GM21381 (cell line): ENCODE measurements at regions not wholly inside any gene's neighbourhood (a gene's known extent, or its start where the extent isn't known, plus 50 kb on each side); places are given as distances from the start of the nearest gene placed in this dataset.
"Not testable (repeated sequence)": the region's sequence is repeated elsewhere in the genome, so short reads cannot be mapped to it uniquely, and the experiment has no call there.

ENCODE experiments used
- ATAC-seq: cut with Tn5 transposase; IDR thresholded peaks from one replicate; pipeline ENCODE4 v1.9.1; 2021; ENCODE audit warnings: mild to moderate bottlenecking, moderate library complexity; ENCODE audit not compliant: unreplicated experiment

DNA sequence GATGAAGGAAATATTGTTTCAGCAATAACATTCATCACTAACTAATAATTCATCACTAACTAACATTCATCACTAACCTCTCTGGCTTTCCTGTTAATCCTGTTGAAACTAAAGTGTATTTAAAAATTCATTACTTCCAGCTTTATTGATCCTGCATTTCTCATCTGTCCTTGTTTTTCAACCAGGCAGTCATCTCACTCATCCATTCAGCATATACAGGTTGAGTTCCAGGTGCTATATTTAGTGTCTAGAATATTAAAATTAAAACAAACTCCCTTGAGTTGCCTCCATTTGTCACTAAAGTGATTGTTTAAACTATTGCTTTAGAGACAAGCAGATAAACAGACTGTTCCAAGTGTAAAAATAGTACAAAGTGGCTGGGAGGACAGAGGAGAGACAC is 58.1 kb downstream of the ATXN7L3B start:
- no peak for ATAC-seq

DNA sequence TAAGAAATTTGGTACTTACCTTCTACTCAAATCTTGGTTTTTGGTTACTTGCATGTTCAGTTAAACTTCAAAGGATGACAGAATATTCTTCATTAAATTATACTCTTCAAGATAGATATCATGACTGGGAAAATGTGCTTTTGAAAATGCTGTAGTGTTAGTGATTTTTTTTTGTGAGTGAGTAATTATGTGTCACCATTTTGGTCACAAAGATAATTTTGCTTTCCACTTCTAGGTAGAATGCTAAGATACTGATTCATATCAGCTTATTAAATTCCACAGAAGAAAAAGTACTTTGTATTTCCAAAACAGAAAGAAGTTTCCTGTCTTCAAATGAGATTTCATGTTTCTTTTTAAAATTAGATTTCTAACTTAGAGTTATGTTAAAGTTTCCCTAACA is 61.2 kb downstream of the ATXN7L3B start:
- ATAC-seq: no peak

DNA sequence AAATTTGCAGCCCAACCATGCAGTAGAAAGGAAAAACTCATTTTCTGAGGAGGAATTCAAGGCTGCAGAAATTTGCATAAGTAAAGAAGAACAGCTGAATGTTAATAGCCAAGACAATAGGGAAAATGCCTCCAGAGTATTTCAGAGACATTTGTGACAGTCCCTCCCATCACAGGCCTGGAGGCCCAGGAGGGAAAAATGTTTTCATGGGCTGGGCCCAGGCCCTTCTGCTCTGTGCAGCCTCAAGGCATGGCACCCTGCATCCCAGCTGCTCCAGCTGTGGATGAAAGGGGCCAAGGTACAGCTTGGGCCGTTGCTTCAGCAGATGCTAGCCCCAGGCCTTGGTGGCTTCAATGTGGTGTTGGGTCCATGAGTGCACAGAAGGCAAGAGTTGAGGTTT is 62.3 kb downstream of the ATXN7L3B start:
- ATAC-seq: no peak

DNA sequence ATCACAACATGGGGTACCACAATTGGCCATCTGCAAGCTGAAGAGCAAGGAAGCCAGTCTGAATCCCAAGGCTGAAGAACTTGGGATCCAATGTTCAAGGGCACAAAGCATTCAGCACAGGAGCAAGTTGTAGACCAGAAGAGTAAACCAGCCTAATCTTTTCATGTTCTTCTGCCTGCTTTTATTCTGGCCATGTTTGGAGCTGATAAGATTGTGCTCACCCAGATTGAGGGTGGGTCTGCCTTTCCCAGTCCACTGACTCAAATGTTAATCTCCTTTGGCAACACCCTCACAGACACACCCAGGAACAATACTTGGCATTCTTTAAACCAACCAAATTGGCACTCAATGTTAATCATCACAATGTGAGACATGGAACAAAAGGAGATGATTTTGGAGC is 63.2 kb downstream of the ATXN7L3B start:
- ATAC-seq: not testable (repeated sequence)

DNA sequence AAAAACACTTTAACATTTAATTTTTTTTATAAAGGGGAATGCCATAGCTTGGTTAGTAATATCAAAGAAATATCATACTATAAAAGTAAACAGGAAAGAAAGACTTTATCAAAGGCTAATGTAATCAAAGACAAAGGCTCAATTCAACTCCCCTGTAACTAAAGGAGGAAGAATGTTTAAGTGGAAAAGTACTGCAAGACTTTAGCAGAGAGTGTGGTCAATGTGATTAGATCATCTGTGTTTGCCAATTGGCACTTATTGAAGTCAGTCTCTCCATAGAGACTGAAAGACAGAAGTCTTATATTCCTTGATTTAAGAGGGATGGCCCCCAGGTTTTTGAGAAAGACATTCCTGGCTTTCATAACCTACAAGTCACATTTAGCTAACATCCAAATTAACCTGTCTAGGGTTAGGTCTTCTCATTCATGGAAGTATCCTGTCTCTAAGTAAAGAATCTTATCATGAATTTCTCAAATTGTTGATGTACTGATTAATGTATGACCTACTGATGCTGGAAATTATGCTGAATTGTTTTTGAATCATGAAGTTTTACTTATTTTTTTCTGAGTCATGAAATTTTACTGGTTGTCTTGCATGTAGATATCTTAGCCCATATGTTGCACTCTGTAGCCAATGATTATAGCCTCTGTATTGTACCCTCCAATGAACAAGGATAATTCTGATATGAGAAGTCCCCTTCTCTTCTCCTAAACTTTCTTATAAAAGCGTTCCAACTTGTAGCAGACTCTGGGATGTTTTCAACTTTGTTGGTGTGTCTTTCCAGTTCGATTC is 65.4 kb downstream of the ATXN7L3B start:
- ATAC-seq: no peak

- no peak for ATAC-seq
Measured at GRCh38 chr12:74608231-74608775, 70.7 kb downstream of the ATXN7L3B start.

DNA sequence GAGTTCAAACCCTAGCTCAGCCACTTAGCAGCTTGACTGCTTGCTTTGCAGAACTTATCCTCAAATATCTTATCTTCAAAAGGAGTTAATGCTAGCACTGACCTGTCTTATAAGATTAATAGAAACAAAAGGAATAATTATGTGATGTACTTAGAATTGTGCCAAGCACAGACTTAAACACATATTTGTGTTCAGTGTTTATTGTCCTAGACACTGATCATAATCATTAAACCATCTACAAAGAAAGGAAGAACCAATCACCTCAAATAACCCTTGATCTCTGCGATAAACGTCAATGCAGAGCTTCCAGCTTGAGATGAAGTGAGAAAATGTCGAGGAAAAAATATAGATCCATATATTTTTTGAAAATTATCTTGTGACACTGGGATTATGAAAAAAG is 73.1 kb downstream of the ATXN7L3B start:
- no peak for ATAC-seq

GRCh38 chr12:74614426-74614825 is 76.8 kb downstream of the ATXN7L3B start:
- no peak for ATAC-seq

DNA sequence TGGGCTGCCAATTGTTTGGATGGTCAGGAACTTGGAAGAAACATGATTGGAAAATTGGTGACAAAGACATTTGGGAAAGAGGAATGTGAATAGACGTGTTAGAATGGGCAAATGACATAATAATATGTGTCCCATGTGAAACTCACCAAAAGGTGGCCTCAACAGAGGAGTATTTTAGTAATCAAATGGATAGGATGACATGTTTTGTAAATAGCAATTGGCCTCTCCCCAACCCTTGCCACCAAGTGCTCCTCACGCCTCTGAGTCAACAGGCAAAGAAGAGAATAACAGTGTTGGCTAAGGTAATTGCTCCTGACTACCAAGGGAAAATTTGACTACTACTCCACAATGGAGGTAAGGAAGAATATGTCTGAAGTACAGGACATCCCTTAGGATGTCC is 81.4 kb downstream of the ATXN7L3B start:
- ATAC-seq: no peak

DNA sequence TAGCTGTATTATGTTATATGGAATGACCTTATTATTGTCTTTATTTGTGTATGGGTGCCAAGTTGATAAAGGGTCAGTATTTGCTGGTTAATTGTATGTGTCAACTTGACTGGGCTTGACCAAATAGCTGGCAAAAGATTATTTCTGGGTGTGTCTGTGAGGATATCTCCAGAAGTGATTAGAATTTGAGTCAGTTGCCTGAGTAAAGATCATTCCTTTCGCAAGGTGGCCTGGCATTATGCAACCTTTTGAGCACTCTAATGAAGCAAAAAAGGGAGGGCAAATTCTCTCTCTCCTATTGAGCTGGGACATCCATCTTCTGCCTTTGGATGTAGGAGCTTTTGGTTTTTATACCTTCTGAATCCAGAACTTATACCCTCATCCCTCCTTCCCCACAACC is 82.2 kb downstream of the ATXN7L3B start:
- no peak for ATAC-seq

DNA sequence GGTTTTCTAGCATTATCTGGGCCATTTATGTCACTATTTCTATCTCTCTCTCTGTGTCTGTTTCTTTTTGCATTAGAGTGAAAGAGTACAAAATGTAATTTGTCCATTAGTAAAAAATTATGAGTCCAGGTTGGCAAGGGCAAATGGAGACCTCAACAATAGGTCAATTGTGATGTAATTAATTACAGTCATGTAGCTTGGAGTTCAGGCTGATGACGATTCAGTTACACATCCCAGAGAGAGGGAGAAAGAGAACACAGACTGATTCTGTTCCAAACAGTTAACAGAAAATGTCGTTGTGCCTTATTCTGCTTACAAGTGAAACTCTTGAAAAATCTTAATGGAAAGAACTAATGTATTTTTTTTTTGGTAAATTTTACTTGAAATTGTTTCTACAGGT is 83.3 kb downstream of the ATXN7L3B start:
- no peak for ATAC-seq

DNA sequence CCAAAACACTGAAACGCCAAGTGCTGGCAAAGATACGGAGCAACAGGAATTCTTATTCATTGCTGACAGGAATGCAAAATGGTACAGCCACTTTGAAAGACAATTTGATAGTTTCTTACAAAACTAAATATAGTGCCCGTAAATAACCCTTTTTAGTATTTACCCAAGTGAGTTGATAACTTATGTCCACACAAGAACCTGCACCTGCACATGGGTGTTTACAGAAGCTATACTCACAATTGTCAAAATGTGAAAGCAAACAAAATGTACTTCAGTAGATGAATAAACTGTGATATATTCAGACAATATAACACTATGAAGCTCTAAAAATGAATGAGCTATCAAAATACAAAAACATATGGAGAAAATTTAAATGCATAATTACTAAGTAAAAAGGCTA is 86.6 kb downstream of the ATXN7L3B start:
- ATAC-seq: no peak

- ATAC-seq: peak; percentile 84
Measured at GRCh38 chr12:74626397-74626796, 88.8 kb downstream of the ATXN7L3B start.

DNA sequence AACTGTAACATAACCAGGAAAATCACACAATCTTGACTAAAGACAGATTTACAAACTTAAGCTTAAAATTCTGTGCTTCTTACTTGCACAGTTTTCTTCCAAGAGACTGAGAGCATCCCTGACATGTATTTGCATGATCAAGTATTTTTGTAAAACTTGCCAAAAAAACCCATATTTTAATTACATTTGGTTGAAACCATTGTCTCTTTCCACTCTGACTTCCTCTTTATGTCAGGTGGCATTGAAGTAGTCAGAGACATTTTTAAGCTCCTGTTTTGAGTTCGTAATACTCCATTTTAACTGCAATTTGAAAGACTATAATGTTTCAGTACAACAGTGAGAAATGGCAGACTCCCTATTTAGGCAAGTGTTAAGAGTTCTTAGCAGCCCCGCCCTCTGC is 103.6 kb downstream of the ATXN7L3B start:
- ATAC-seq: no peak

DNA sequence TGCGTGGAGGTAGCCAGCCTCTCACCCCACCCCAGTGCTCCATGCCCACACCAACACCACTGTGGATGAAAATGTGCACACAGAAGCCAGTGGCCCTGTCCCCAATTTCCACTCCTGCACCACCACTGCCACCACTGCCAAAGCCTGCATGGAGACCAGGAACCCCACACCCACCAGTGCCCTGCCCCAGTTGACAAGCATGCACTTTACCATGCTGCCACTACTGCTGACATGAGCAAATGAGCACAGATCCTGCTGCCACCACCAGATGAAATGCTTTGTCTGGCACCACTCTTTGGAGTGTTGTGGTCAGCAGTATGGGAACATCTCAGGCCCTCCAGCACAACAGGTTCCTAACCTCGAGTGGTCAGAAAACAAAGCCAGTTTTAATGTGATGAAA is 104.1 kb downstream of the ATXN7L3B start:
- ATAC-seq: no peak

GRCh38 chr12:74644681-74645080 is 107.0 kb downstream of the ATXN7L3B start:
- ATAC-seq: no peak

GRCh38 chr12:74646831-74647230 is 109.2 kb downstream of the ATXN7L3B start:
- ATAC-seq: no peak

GRCh38 chr12:74647256-74647655 is 109.6 kb downstream of the ATXN7L3B start:
- no peak for ATAC-seq

- ATAC-seq: no peak
Measured at GRCh38 chr12:74656251-74656650, 118.6 kb downstream of the ATXN7L3B start.

DNA sequence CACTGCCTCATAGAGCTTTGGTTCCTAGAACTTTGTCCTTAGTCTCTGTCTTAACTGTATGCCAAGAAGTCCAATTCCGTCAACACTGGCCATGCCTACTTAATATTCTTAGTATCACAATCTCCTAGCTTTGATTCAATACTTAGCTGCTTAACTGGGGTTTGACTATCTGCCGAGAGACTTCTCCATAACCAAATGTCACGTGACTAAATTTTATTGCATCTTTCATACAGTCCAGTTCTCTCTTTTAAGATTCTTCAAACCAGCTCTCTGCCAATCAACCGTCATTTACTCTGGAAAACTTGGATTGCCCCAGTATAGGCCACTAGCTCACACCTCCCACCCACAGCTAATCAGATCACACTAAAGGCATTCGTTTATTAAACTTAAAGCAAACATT is 122.8 kb downstream of the ATXN7L3B start:
- no peak for ATAC-seq

DNA sequence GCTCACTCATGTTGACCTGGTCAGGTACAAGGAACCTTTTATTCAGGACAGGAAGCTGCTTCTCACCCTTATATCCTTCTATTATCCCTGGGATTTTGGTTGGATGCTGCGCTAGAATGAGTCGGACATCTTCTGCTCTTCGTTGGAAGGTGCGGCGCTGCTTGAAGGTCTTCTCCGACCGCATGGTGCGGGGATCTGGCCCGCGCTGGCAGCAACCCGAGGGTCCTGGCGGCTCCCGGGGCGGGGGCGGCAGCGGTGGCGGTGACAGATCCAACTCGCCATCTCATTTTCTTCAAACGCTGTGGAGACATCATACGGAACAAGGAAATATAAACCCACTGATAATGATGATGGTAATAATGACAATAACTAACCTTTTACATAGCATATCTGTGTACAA is 126.3 kb downstream of the ATXN7L3B start:
- ATAC-seq: no peak

GRCh38 chr12:74665690-74666089 is 128.1 kb downstream of the ATXN7L3B start:
- no peak for ATAC-seq

- no peak for ATAC-seq
Measured at GRCh38 chr12:74671421-74671820, 133.8 kb downstream of the ATXN7L3B start.
